Breast epithelium (tissue), 3 donors: ENCODE measurements at regions not wholly inside any gene's neighbourhood (a gene's known extent, or its start where the extent isn't known, plus 50 kb on each side); places are given as distances from the start of the nearest gene placed in this dataset.

ENCODE experiments used
- POLR2A ChIP-seq: fragments of 450-650 bp; IDR thresholded peaks from one replicate; pipeline ENCODE4 v1.6.1; 2016; ENCODE audit warnings: antibody characterized with exemption, mild to moderate bottlenecking, moderate library complexity
- POLR2AphosphoS5 ChIP-seq, 3 donors: sonication (generic); formaldehyde crosslinking; IDR thresholded peaks; one replicate each; pipeline ENCODE4 v1.6.1; 2017; ENCODE audit warnings: antibody characterized with exemption in 3 of 3
- TF ChIP-seq, protein P1 (sequence below), 3 donors: fragments of 450-650 bp; IDR thresholded peaks; one replicate each; pipeline ENCODE4 v1.5.1; 2016 to 2017; ENCODE audit warnings: antibody characterized with exemption in 3 of 3, mild to moderate bottlenecking in 3 of 3, moderate library complexity in 3 of 3

DNA sequence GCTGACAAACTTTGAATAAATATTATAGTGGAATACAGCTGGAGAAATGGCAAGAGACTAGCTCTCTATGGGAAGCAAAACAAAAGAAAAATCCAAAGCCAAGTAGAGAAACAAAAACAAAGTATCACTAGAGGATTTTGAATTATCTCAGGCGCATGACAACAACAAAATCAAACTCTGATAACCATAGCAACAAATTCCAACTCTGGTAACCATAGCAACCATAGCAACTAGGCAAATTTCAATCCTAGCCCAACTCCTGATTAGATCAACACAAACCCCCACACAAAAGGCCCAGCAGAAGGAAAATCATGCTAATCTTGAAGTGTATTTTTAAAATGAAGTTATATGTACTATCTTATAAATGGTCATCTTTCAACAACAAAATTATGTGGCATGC, 98.4 kb upstream of the MAGEE2 start:
- TF ChIP-seq POLR2A (no peak), POLR2AphosphoS5 (IDR thresholded peaks at IDR 0.05) (no peak)
- TF ChIP-seq, protein P1, sequence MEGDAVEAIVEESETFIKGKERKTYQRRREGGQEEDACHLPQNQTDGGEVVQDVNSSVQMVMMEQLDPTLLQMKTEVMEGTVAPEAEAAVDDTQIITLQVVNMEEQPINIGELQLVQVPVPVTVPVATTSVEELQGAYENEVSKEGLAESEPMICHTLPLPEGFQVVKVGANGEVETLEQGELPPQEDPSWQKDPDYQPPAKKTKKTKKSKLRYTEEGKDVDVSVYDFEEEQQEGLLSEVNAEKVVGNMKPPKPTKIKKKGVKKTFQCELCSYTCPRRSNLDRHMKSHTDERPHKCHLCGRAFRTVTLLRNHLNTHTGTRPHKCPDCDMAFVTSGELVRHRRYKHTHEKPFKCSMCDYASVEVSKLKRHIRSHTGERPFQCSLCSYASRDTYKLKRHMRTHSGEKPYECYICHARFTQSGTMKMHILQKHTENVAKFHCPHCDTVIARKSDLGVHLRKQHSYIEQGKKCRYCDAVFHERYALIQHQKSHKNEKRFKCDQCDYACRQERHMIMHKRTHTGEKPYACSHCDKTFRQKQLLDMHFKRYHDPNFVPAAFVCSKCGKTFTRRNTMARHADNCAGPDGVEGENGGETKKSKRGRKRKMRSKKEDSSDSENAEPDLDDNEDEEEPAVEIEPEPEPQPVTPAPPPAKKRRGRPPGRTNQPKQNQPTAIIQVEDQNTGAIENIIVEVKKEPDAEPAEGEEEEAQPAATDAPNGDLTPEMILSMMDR (IDR thresholded peaks at IDR 0.05): no peak
